Activated CD8-positive, alpha-beta memory T cell treated with anti-CD3 and anti-CD28 coated beads, Interleukin-2, amount 10 ng/mL, durations not matched to agents 7 days and 5 days (primary cell): ENCODE measurements at regions not wholly inside any gene's neighbourhood (a gene's known extent, or its start where the extent isn't known, plus 50 kb on each side); places are given as distances from the start of the nearest gene placed in this dataset.
"Not testable (repeated sequence)": the region's sequence is repeated elsewhere in the genome, so short reads cannot be mapped to it uniquely, and the experiment has no call there.

Experiments used
- ATAC-seq: fragments of 150-1000 bp; cut with Tn5 transposase; one replicate; pipeline ENCODE4 v1.10.0; 2021; ENCODE audit warnings: moderate library complexity
- CTCF ChIA-PET: fragments of 350-600 bp; sonication (Branson Sonifier 250); formaldehyde crosslinking; loops from one replicate; lab custom pipeline; 2021; ENCODE audit warnings: antibody characterized with exemption; lab: Charles Lee
- DNase-seq: peaks from one replicate; pipeline ENCODE4 v3.0.0-alpha.2; 2020
- H3K27ac Mint-ChIP-seq: one replicate; pipeline ENCODE4 v1.8.0; 2021; ENCODE audit warnings: mild to moderate bottlenecking, mixed read lengths
- H3K27me3 Mint-ChIP-seq: one replicate; pipeline ENCODE4 v1.8.0; 2021; ENCODE audit warnings: mixed read lengths
- H3K36me3 Mint-ChIP-seq: one replicate; pipeline ENCODE4 v1.8.0; 2021; ENCODE audit warnings: mild to moderate bottlenecking, mixed read lengths
- H3K4me1 Mint-ChIP-seq: one replicate; pipeline ENCODE4 v1.8.0; 2021; ENCODE audit warnings: mixed read lengths
- H3K4me3 Mint-ChIP-seq: one replicate; pipeline ENCODE4 v1.8.0; 2021; ENCODE audit warnings: mild to moderate bottlenecking, moderate library complexity, mixed read lengths
- H3K9me3 Mint-ChIP-seq: one replicate; pipeline ENCODE4 v1.8.0; 2022; ENCODE audit warnings: low read depth, mixed read lengths

DNA sequence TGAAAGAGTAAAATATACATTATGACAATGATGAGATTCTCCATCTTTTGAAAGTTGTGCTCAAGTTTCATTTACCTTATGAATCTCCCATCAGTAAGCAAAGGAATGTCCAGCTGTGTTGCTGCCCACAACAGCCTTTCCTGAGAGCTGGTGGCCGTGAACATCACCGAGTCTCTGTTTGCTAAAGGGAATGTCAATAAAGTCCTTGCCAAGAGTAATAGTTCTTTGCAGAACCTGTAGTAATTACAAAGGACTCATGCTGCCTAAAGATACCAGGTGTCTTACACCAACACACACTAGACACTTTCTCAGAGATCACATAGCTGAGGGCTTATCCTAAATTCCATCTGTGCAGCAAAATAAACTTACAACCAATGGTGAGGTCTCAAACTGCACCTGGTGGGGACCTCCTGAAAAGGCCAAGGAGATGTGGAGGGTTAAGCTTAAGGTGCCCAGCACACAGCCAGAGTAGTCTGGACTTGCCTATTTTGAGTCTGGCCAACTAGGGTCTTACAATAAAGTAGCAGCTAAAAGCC lies 111.1 kb upstream of the DAPK1 start:
- H3K27ac Mint-ChIP-seq = no peak overlapping the region
- no peak for ATAC-seq
- H3K9me3 Mint-ChIP-seq = no peaks in the 10 kb centered on the region
- CTCF ChIA-PET = no interaction called here
- peaks cover 2% of the 10 kb centered on the region for H3K27me3 Mint-ChIP-seq
- no peaks in the 10 kb centered on the region for H3K4me1 Mint-ChIP-seq
- no peaks in the 10 kb centered on the region for H3K36me3 Mint-ChIP-seq
- H3K4me3 Mint-ChIP-seq = no peak overlapping the region
- no peak for DNase-seq

DNA sequence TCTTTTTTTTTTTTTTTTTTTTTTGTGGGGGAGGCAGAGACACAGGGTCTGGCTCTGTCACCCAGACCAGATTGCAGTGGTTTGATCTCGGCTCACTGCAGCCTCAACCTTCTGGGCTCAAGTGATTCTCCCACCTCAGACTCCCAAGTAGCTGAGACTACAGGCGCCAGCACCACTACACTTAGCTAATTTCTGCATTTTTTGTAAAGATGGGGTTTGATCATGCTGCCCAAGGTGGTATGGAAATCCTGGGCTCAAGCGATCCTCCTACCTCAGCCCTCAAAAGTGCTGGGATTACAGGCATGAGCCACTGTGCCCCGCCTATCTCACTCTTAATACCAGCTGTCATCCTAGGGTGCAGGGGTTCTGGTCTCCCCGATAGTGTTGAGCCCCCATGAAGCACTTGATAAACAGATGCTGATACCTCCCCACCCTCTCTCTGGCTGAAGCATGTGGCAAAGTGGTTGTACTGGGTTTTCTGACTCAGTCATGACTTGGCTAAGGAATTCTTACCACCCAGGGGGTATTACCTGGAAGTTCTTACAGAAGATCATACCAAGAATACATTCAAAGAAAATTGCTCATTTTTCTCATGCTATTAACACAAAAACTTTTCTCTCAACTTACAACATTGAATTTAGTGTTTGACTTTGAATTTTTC lies 110.2 kb upstream of the DAPK1 start:
- Mint-ChIP-seq H3K4me3 (no peak overlapping the region), H3K27ac (no peak overlapping the region), H3K9me3 (no peaks in the 10 kb centered on the region), H3K36me3 (no peaks in the 10 kb centered on the region), H3K27me3 (peaks cover 2% of the 10 kb centered on the region), H3K4me1 (no peaks in the 10 kb centered on the region)
- CTCF ChIA-PET = no interaction called here
- no peak for ATAC-seq
- no peak for DNase-seq

DNA sequence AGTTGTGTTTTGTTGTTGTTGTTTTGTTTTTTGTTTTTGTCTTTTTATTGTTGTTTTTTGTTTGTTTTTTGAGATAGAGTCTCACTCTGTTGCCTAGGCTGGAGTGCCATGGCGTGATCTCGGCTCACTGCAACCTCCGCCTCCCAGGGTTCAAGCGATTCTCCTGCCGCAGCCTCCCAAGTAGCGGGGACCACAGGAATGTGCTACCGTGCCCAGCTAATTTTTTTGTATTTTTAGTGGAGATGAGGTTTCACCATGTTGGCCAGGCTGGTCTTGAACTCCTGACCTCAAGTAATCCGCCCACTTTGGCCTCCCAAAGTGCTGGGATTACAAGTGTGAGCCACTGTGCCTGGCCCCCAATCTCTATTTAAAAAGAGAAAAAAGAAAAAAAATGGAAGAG lies 109.0 kb upstream of the DAPK1 start:
- CTCF ChIA-PET, H3K4me3 Mint-ChIP-seq, H3K9me3 Mint-ChIP-seq, DNase-seq, H3K27me3 Mint-ChIP-seq, H3K36me3 Mint-ChIP-seq, ATAC-seq, H3K27ac Mint-ChIP-seq, H3K4me1 Mint-ChIP-seq: not testable (repeated sequence)

DNA sequence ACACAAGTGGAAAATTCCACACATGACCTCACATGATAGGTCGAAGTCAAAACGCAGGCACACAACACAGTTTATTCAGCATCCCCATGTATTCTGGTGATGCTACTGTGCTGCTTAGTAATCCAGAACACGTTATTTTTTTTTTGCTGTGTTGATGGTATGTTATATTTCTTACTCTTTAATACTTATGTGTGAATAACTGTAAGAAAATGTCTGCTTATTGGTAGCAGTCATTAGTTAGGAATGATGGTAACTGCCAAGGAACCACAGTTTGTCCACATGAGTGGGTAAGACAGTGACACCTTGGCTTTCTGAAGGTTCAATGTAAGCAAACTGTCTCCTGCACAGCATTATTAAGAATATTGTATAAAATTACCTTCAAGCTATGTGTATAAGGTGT lies 107.7 kb upstream of the DAPK1 start:
- Mint-ChIP-seq H3K4me1 (no peaks in the 10 kb centered on the region), H3K27ac (no peak overlapping the region), H3K9me3 (no peaks in the 10 kb centered on the region), H3K36me3 (no peaks in the 10 kb centered on the region), H3K27me3 (peaks cover 2% of the 10 kb centered on the region), H3K4me3 (no peak overlapping the region)
- ATAC-seq = no peak
- no peak for DNase-seq
- CTCF ChIA-PET = no interaction called here

DNA sequence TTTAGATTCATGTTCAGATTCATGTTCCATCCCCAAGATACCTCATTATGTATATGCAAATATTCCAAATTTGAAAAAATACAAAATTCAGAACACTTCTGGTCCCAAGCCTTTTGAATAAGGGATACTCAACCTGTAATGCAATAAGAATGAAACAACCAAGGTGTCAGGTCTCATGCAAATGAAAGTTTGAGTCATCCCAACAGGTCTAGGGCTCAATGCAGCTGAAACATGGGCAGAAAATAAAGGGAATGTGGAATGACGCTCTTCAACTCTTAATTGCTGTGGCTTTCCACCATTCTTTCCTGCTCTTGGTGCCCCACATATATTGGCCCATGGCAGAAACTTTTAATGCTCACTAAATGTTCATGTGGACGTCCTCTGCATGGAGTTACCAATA lies 107.3 kb upstream of the DAPK1 start:
- H3K4me1 Mint-ChIP-seq = no peaks in the 10 kb centered on the region
- no peak for DNase-seq
- no peak for ATAC-seq
- no peaks in the 10 kb centered on the region for H3K9me3 Mint-ChIP-seq
- H3K27me3 Mint-ChIP-seq = peaks cover 2% of the 10 kb centered on the region
- H3K4me3 Mint-ChIP-seq = no peak overlapping the region
- no peaks in the 10 kb centered on the region for H3K36me3 Mint-ChIP-seq
- CTCF ChIA-PET = no interaction called here
- H3K27ac Mint-ChIP-seq = no peak overlapping the region

DNA sequence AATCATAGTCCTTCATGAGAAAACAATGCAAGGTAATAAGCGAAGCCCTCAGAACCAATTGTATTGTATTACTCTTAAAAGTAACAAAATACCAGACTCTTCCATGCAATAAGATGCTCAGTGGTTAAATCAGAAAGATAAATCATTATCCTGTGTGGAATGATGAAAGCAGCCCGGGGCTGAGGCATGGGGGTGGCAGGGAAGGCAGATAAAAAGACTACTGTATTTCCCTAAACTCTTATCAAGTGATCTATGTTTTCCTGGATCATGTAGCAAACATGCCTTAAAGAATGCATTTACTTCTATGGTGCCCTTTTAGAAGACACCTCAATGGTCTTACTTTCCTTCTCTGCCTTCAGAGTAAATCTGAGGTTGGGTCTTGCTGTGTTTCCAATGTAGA lies 105.6 kb upstream of the DAPK1 start:
- Mint-ChIP-seq H3K36me3 (no peaks in the 10 kb centered on the region), H3K27me3 (peaks cover 2% of the 10 kb centered on the region), H3K4me3 (no peak overlapping the region), H3K27ac (no peak overlapping the region), H3K9me3 (no peaks in the 10 kb centered on the region), H3K4me1 (no peaks in the 10 kb centered on the region)
- CTCF ChIA-PET = no interaction called here
- ATAC-seq (no peak), DNase-seq (no peak)

DNA sequence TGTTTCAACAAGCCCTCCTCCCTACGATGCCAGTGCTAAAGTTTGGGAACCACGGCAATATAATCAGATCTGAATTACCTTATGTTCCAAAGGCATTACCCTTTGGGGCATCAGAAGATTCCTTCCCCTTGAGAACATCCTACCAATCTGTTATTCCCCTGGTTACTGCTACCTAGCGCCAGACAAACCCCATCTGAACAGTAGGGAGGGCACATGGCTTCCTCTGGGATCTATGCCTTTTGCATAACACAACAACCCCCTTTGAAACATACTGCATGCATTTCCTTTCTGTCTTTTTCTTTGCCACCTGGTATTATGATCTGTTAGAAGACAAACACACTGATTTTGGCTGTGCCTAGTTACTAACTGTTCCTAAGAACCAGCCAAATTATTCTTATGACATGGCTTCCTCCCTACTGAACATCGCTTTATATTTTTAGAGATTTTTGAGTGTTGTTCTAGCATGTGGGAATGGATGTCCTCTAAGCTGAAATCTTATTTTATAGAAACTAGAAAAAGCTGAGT lies 103.9 kb upstream of the DAPK1 start:
- Mint-ChIP-seq H3K4me1 (no peaks in the 10 kb centered on the region), H3K9me3 (no peaks in the 10 kb centered on the region), H3K4me3 (no peak overlapping the region), H3K27me3 (peaks cover 2% of the 10 kb centered on the region), H3K36me3 (no peaks in the 10 kb centered on the region), H3K27ac (no peak overlapping the region)
- ATAC-seq (no peak), DNase-seq (no peak)
- CTCF ChIA-PET = no interaction called here

DNA sequence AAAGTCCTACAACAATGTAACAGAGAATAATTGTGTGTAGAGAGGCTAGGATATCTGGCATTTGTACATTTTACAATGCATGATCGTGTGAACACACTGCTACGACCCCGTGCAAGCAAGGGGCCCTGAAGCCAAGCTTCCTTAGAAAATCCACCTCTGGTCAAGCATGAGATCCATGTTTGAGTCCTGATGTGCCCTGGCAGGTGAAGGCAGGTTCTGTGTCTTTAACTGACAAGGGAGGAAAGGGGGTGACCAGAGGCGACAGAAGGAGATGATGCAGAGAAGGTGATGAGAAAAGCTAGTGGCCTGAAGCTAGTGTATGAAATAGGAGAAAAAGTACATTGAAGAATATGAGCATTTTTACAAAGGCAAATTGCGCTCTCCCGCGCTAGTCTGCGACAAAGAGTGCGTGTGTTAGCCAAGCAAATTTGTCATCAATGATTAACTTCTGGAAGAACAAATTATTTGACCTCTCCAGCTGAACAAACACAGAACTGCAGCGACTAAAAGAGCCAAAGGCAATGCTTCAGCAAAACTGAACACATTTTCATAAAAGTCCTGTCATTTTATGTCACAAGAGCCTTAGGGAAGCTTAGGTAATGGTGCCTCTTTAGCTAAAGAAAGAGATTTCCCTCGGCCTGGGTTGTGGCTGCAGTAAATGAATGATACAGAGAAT lies 101.7 kb upstream of the DAPK1 start:
- no peaks in the 10 kb centered on the region for H3K9me3 Mint-ChIP-seq
- DNase-seq (no peak), ATAC-seq (no peak)
- no peak overlapping the region for H3K4me3 Mint-ChIP-seq
- H3K27ac Mint-ChIP-seq = no peak overlapping the region
- CTCF ChIA-PET = no interaction called here
- H3K4me1 Mint-ChIP-seq = no peaks in the 10 kb centered on the region
- H3K27me3 Mint-ChIP-seq = no peaks in the 10 kb centered on the region
- no peaks in the 10 kb centered on the region for H3K36me3 Mint-ChIP-seq

DNA sequence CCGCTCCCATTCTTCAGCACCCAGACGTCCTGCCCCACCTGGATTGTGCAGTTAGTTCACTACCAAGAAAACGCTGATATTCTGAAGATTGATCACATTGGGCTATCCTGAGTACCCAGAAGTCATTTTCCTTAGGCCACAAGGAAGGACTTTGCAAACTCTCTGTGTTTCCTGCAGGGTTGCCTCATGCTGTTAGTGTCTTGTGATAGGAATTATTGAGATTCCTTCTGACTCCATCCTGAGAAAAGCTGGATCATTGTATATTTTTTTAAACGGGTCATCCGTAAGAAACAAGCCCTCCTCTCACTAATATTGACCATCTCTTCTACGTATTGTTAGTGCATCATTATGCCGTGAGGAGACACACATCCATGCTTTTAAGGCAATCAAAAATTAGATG lies 96.0 kb upstream of the DAPK1 start:
- Mint-ChIP-seq H3K4me3 (no peak overlapping the region), H3K4me1 (no peaks in the 10 kb centered on the region), H3K27me3 (peaks cover 2% of the 10 kb centered on the region), H3K9me3 (no peaks in the 10 kb centered on the region), H3K27ac (no peak overlapping the region), H3K36me3 (no peaks in the 10 kb centered on the region)
- no peak for DNase-seq
- CTCF ChIA-PET = no interaction called here
- no peak for ATAC-seq

DNA sequence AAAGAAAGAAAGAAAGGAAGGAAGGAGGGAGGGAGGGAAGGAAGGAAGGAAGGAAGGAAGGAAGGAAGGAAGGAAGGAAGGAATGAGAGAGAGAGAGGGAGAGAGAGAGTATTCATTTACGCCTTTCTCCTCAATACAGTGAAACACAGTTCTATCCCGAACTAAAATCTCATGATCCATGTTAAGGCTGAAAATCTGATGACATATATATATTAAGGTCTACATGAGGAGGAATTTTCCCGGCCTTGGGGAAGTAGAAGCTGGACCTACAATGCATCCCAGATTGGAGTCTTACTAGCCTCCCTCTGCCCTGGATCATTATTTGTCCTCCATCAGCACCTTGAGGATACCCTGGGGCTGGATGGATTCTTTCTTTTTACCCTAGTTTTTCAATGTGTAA lies 95.1 kb upstream of the DAPK1 start:
- H3K9me3 Mint-ChIP-seq = no peaks in the 10 kb centered on the region
- no peaks in the 10 kb centered on the region for H3K4me1 Mint-ChIP-seq
- ATAC-seq (no peak), DNase-seq (no peak)
- peaks cover 2% of the 10 kb centered on the region for H3K27me3 Mint-ChIP-seq
- H3K4me3 Mint-ChIP-seq = no peak overlapping the region
- CTCF ChIA-PET = no interaction called here
- H3K36me3 Mint-ChIP-seq = no peaks in the 10 kb centered on the region
- no peak overlapping the region for H3K27ac Mint-ChIP-seq

DNA sequence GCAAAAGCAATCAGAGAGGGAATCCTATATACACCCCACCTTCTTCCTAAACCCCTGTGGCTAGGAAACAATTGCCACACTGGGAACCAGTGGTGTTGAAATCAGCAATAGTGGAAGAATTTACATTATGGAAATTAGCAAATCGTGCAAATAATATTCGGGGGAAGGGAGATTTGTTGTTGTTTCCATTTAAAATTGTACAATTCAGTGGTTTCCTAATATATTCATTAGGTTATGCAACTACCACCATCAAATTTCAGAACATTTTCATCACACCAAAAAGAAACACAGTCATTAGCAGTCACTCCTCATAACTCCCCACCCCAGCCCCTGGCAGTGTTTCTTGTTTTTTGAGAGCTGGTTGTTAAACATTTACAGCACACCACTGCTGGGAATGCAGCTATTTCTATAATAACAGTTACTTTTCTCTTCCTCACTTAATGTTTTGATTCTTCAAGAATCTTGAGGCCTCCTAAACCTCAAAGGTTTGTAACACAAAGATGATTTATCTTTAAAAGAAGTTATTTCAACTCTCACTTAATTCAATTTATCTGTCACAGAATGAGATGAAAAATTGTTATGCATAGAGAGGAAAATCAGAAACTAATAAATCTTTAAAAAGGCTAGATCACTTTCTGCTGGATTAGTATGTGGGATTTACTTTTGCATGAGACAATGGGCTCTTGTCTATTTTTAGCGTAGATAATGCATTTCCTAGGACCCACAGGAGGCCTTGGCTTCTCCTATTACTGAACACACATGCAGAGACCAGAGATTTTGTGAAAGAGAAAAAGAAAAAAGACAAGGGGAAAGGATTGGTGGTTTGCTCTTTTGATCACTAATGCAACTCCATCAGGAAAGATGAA lies 91.8 kb upstream of the DAPK1 start:
- Mint-ChIP-seq H3K4me1 (no peaks in the 10 kb centered on the region), H3K9me3 (no peaks in the 10 kb centered on the region), H3K27me3 (peaks cover 2% of the 10 kb centered on the region), H3K27ac (no peak overlapping the region), H3K36me3 (no peaks in the 10 kb centered on the region), H3K4me3 (no peak overlapping the region)
- no peak for DNase-seq
- no peak for ATAC-seq
- CTCF ChIA-PET = no interaction called here

DNA sequence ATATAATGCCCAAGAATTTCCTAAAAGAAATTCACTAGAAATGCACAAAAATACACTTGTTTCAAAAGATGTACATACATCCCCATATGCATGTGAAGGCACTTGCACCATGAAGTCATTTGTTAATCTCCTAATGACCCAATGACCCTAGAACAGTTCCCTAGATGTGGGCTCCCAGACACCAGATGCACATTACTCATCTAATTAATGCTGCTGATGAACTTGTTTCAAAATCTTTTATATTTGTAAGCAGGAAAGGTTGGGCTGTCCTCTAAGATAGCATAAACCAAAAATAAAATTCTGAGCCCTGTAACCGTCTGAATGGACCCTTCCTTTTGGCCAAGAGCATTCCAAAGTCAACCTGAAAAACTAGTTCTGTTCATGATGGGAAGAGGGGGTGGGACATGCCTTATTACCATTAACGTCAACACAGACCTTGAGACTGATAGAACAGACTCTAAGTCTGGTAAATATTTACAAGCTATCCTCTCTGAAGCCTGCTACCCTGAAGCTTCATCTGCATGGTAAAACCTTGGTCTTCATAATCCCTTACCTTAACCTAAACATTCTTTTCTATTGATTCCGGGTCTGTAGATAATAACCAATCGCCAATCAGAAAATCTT lies 91.0 kb upstream of the DAPK1 start:
- CTCF ChIA-PET = no interaction called here
- H3K27ac Mint-ChIP-seq = no peak overlapping the region
- H3K36me3 Mint-ChIP-seq = no peaks in the 10 kb centered on the region

More for the DNA sequence above, 91.0 kb upstream of the DAPK1 start:
- Mint-ChIP-seq H3K27me3 (peaks cover 2% of the 10 kb centered on the region), H3K4me3 (no peak overlapping the region), H3K9me3 (no peaks in the 10 kb centered on the region), H3K4me1 (no peaks in the 10 kb centered on the region)
- no peak for DNase-seq
- no peak for ATAC-seq
